ENCODE measurements at regions not wholly inside any gene's neighbourhood (a gene's known extent, or its start where the extent isn't known, plus 50 kb on each side); places are given as distances from the start of the nearest gene placed in this dataset.

GRCh38 chr22:27185099-27185709 lies 527.8 kb downstream of the MIAT start:
- TF ChIP-seq CTCF (IDR thresholded peaks at IDR 0.05): no peak
- no peaks in the 10 kb centered on the region for H3K27me3 ChIP-seq
- no peaks in the 10 kb centered on the region for H3K9me3 ChIP-seq
- H3K36me3 ChIP-seq: no peaks in the 10 kb centered on the region
- H3K4me1 ChIP-seq: no peaks in the 10 kb centered on the region
- H3K27ac ChIP-seq: no peak overlapping the region
- H3K4me3 ChIP-seq: no peak overlapping the region
- DNase-seq (ENCODE audit: low spot score): no peak

- Histone ChIP-seq H3K4me1 (no peaks in the 10 kb centered on the region), H3K9me3 (no peaks in the 10 kb centered on the region), H3K36me3 (no peaks in the 10 kb centered on the region), H3K27ac (no peak overlapping the region), H3K4me3 (no peak overlapping the region), H3K27me3 (no peaks in the 10 kb centered on the region)
- TF ChIP-seq CTCF (IDR thresholded peaks at IDR 0.05): no peak
- DNase-seq (ENCODE audit: low spot score): no peak
These were observed 528.4 kb downstream of the MIAT start for GRCh38 chr22:27185760-27186302.

- H3K9me3 ChIP-seq: peaks cover 0 to 7% of the 10 kb centered on the region in 2 donors
- no peaks in the 10 kb centered on the region for H3K36me3 ChIP-seq
- no peak overlapping the region for H3K4me3 ChIP-seq
- no peak for TF ChIP-seq CTCF (IDR thresholded peaks at IDR 0.05)
- DNase-seq (ENCODE audit: low spot score): no peak
- H3K4me1 ChIP-seq: no peaks in the 10 kb centered on the region
- no peaks in the 10 kb centered on the region for H3K27me3 ChIP-seq
- no peak overlapping the region for H3K27ac ChIP-seq
These were observed 529.3 kb downstream of the MIAT start for GRCh38 chr22:27186643-27187042.

GRCh38 chr22:27192135-27192829 lies 534.9 kb downstream of the MIAT start:
- DNase-seq (ENCODE audit: low spot score): no peak
- Histone ChIP-seq H3K27me3 (no peaks in the 10 kb centered on the region), H3K4me1 (no peaks in the 10 kb centered on the region), H3K36me3 (no peaks in the 10 kb centered on the region), H3K27ac (no peak overlapping the region), H3K4me3 (no peak overlapping the region), H3K9me3 (peaks cover 0 to 7% of the 10 kb centered on the region in 2 donors)
- TF ChIP-seq CTCF (IDR thresholded peaks at IDR 0.05): no peak

GRCh38 chr22:27193215-27193614 lies 535.8 kb downstream of the MIAT start:
- DNase-seq (ENCODE audit: low spot score): no peak
- no peak overlapping the region for H3K4me3 ChIP-seq
- H3K4me1 ChIP-seq: no peaks in the 10 kb centered on the region
- TF ChIP-seq CTCF (IDR thresholded peaks at IDR 0.05): no peak
- H3K27ac ChIP-seq: no peak overlapping the region
- H3K36me3 ChIP-seq: no peaks in the 10 kb centered on the region
- no peaks in the 10 kb centered on the region for H3K27me3 ChIP-seq
- peaks cover 0 to 7% of the 10 kb centered on the region in 2 donors for H3K9me3 ChIP-seq

Measured in right atrium auricular region (tissue), 2 donors.